ENCODE measurements at regions not wholly inside any gene's neighbourhood (a gene's known extent, or its start where the extent isn't known, plus 50 kb on each side); places are given as distances from the start of the nearest gene placed in this dataset.

GRCh38 chr22:47610281-47610680 is 847.8 kb downstream of the TBC1D22A start:
- no peaks in the 10 kb centered on the region for H3K4me1 ChIP-seq
- no peak overlapping the region for H3K4me3 ChIP-seq
- no peak for DNase-seq (ENCODE audit: low spot score)
- H3K36me3 ChIP-seq, result no peaks in the 10 kb centered on the region
- TF ChIP-seq CTCF (IDR thresholded peaks at IDR 0.05), result no peak
- H3K9me3 ChIP-seq, result peaks cover 0 to 3% of the 10 kb centered on the region in 2 donors
- H3K27me3 ChIP-seq, result no peaks in the 10 kb centered on the region
- no peak overlapping the region for H3K27ac ChIP-seq

- no peaks in the 10 kb centered on the region for H3K36me3 ChIP-seq
- DNase-seq (ENCODE audit: low spot score), result no peak
- no peak for TF ChIP-seq CTCF (IDR thresholded peaks at IDR 0.05)
- H3K4me1 ChIP-seq, result no peaks in the 10 kb centered on the region
- H3K9me3 ChIP-seq, result peaks cover 0 to 3% of the 10 kb centered on the region in 2 donors
- H3K4me3 ChIP-seq, result no peak overlapping the region
- no peak overlapping the region for H3K27ac ChIP-seq
- no peaks in the 10 kb centered on the region for H3K27me3 ChIP-seq
These were observed 847.2 kb downstream of the TBC1D22A start for GRCh38 chr22:47609653-47610052.

- TF ChIP-seq CTCF (IDR thresholded peaks at IDR 0.05), result no peak
- no peaks in the 10 kb centered on the region for H3K36me3 ChIP-seq
- H3K27ac ChIP-seq, result no peak overlapping the region
- DNase-seq (ENCODE audit: low spot score), result no peak
- peaks cover 0 to 3% of the 10 kb centered on the region in 2 donors for H3K9me3 ChIP-seq
- H3K4me1 ChIP-seq, result no peaks in the 10 kb centered on the region
- H3K27me3 ChIP-seq, result no peaks in the 10 kb centered on the region
- no peak overlapping the region for H3K4me3 ChIP-seq
These were observed 846.0 kb downstream of the TBC1D22A start for GRCh38 chr22:47608421-47608820.

- Histone ChIP-seq H3K4me1 (no peaks in the 10 kb centered on the region), H3K9me3 (peaks cover 0 to 3% of the 10 kb centered on the region in 2 donors), H3K27me3 (no peaks in the 10 kb centered on the region), H3K36me3 (no peaks in the 10 kb centered on the region), H3K27ac (no peak overlapping the region), H3K4me3 (no peak overlapping the region)
- no peak for DNase-seq (ENCODE audit: low spot score)
- TF ChIP-seq CTCF (IDR thresholded peaks at IDR 0.05), result no peak
These were observed 845.0 kb downstream of the TBC1D22A start for GRCh38 chr22:47607486-47607885.

GRCh38 chr22:47606426-47606825 is 844.0 kb downstream of the TBC1D22A start:
- Histone ChIP-seq H3K27ac (no peak overlapping the region), H3K4me3 (no peak overlapping the region), H3K36me3 (no peaks in the 10 kb centered on the region), H3K27me3 (no peaks in the 10 kb centered on the region), H3K4me1 (no peaks in the 10 kb centered on the region), H3K9me3 (peaks cover 0 to 3% of the 10 kb centered on the region in 2 donors)
- TF ChIP-seq CTCF (IDR thresholded peaks at IDR 0.05), result no peak
- DNase-seq (ENCODE audit: low spot score), result no peak

GRCh38 chr22:47605886-47606285 is 843.4 kb downstream of the TBC1D22A start:
- no peak for DNase-seq (ENCODE audit: low spot score)
- H3K27ac ChIP-seq, result no peak overlapping the region
- H3K4me1 ChIP-seq, result no peaks in the 10 kb centered on the region
- no peak overlapping the region for H3K4me3 ChIP-seq
- no peaks in the 10 kb centered on the region for H3K36me3 ChIP-seq
- no peak for TF ChIP-seq CTCF (IDR thresholded peaks at IDR 0.05)
- peaks cover 0 to 3% of the 10 kb centered on the region in 2 donors for H3K9me3 ChIP-seq
- H3K27me3 ChIP-seq, result no peaks in the 10 kb centered on the region

Data from right atrium auricular region (tissue), 2 donors.